ENCODE measurements at regions not wholly inside any gene's neighbourhood (a gene's known extent, or its start where the extent isn't known, plus 50 kb on each side); places are given as distances from the start of the nearest gene placed in this dataset.

DNA sequence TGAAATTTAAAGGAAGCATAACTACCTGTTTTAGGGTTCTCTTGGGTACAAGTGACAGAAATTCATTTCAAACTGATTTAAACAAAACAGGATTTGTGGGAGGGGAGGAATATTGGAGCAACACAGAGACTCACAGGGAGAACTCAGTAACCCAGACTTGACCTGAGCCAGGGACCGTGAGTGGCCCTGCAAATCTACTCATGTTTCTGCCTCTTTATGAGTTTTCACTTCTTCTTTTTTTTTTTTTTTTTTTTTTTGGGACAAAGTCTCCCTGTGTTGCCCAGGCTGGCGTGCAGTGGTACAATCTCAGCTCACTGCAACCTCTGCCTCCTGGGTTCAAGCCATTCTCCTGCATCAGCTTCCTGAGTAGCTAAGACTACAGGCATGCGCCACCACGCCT is 405.6 kb upstream of the ZNF608 start:
- Histone ChIP-seq H3K9me3 (ENCODE audit: control insufficient read depth in 4 of 4, low read length in 3 of 4) (no peaks in the 10 kb centered on the region), H3K4me3 (ENCODE audit: low read depth in 1 of 3, low read length in 3 of 3) (no peak overlapping the region), H3K4me1 (ENCODE audit: control insufficient read depth in 4 of 4, insufficient read depth in 4 of 4, low read length in 3 of 4) (peaks cover 0 to 1% (median 0%) of the 10 kb centered on the region in 4 donors), H3K9ac (ENCODE audit: low read depth in 1 of 2, low read length in 2 of 2) (no peak overlapping the region), H3K27me3 (ENCODE audit: control insufficient read depth in 4 of 4, insufficient read depth in 4 of 4, low read length in 3 of 4) (no peaks in the 10 kb centered on the region), H3K36me3 (ENCODE audit: control insufficient read depth in 4 of 4, insufficient read depth in 3 of 4, low read depth in 1 of 4, low read length in 3 of 4) (no peaks in the 10 kb centered on the region), H3K27ac (ENCODE audit: low read depth in 1 of 2, low read length in 2 of 2) (no peak overlapping the region)
- DNase-seq (ENCODE audit: low spot score): no peak
- WGBS: 83% methylated on average over 4 of the region's 4 CpGs
- TF ChIP-seq NR2F2 (IDR thresholded peaks at IDR 0.05): no peak
- TF ChIP-seq, protein P1, sequence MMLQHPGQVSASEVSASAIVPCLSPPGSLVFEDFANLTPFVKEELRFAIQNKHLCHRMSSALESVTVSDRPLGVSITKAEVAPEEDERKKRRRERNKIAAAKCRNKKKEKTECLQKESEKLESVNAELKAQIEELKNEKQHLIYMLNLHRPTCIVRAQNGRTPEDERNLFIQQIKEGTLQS (IDR thresholded peaks at IDR 0.05): no peak
- TF ChIP-seq, protein P2, sequence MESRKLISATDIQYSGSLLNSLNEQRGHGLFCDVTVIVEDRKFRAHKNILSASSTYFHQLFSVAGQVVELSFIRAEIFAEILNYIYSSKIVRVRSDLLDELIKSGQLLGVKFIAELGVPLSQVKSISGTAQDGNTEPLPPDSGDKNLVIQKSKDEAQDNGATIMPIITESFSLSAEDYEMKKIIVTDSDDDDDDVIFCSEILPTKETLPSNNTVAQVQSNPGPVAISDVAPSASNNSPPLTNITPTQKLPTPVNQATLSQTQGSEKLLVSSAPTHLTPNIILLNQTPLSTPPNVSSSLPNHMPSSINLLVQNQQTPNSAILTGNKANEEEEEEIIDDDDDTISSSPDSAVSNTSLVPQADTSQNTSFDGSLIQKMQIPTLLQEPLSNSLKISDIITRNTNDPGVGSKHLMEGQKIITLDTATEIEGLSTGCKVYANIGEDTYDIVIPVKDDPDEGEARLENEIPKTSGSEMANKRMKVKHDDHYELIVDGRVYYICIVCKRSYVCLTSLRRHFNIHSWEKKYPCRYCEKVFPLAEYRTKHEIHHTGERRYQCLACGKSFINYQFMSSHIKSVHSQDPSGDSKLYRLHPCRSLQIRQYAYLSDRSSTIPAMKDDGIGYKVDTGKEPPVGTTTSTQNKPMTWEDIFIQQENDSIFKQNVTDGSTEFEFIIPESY (IDR thresholded peaks at IDR 0.05): no peak
- no peak for TF ChIP-seq EGR1 (IDR thresholded peaks at IDR 0.05; ENCODE audit: low read depth in 2 of 2)
- TF ChIP-seq, protein P3, sequence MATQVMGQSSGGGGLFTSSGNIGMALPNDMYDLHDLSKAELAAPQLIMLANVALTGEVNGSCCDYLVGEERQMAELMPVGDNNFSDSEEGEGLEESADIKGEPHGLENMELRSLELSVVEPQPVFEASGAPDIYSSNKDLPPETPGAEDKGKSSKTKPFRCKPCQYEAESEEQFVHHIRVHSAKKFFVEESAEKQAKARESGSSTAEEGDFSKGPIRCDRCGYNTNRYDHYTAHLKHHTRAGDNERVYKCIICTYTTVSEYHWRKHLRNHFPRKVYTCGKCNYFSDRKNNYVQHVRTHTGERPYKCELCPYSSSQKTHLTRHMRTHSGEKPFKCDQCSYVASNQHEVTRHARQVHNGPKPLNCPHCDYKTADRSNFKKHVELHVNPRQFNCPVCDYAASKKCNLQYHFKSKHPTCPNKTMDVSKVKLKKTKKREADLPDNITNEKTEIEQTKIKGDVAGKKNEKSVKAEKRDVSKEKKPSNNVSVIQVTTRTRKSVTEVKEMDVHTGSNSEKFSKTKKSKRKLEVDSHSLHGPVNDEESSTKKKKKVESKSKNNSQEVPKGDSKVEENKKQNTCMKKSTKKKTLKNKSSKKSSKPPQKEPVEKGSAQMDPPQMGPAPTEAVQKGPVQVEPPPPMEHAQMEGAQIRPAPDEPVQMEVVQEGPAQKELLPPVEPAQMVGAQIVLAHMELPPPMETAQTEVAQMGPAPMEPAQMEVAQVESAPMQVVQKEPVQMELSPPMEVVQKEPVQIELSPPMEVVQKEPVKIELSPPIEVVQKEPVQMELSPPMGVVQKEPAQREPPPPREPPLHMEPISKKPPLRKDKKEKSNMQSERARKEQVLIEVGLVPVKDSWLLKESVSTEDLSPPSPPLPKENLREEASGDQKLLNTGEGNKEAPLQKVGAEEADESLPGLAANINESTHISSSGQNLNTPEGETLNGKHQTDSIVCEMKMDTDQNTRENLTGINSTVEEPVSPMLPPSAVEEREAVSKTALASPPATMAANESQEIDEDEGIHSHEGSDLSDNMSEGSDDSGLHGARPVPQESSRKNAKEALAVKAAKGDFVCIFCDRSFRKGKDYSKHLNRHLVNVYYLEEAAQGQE (IDR thresholded peaks at IDR 0.05): no peak
- TF ChIP-seq TAF1 (conservative IDR thresholded peaks at IDR 0.05): no peak
- TF ChIP-seq RXRA (IDR thresholded peaks at IDR 0.05): no peak
- TF ChIP-seq RAD21 (IDR thresholded peaks at IDR 0.05): no peak
- TF ChIP-seq YY1 (IDR thresholded peaks at IDR 0.05): no peak
- TF ChIP-seq FOXA2 (IDR thresholded peaks at IDR 0.05): no peak
- TF ChIP-seq JUND (IDR thresholded peaks at IDR 0.05): no peak
- TF ChIP-seq HNF4G (IDR thresholded peaks at IDR 0.05): no peak
- TF ChIP-seq SP1 (IDR thresholded peaks at IDR 0.05): no peak
- TF ChIP-seq HNF4A (conservative IDR thresholded peaks at IDR 0.05): no peak
- no peak for TF ChIP-seq FOXA1 (IDR thresholded peaks at IDR 0.05)
- TF ChIP-seq, protein P4, sequence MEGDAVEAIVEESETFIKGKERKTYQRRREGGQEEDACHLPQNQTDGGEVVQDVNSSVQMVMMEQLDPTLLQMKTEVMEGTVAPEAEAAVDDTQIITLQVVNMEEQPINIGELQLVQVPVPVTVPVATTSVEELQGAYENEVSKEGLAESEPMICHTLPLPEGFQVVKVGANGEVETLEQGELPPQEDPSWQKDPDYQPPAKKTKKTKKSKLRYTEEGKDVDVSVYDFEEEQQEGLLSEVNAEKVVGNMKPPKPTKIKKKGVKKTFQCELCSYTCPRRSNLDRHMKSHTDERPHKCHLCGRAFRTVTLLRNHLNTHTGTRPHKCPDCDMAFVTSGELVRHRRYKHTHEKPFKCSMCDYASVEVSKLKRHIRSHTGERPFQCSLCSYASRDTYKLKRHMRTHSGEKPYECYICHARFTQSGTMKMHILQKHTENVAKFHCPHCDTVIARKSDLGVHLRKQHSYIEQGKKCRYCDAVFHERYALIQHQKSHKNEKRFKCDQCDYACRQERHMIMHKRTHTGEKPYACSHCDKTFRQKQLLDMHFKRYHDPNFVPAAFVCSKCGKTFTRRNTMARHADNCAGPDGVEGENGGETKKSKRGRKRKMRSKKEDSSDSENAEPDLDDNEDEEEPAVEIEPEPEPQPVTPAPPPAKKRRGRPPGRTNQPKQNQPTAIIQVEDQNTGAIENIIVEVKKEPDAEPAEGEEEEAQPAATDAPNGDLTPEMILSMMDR (IDR thresholded peaks at IDR 0.05; ENCODE audit: low read depth, low read length, missing input control): no peak
- no peak for TF ChIP-seq GABPA (IDR thresholded peaks at IDR 0.05 in 1 of 2, conservative IDR thresholded peaks at IDR 0.05 in 1 of 2)
- TF ChIP-seq, protein P5, sequence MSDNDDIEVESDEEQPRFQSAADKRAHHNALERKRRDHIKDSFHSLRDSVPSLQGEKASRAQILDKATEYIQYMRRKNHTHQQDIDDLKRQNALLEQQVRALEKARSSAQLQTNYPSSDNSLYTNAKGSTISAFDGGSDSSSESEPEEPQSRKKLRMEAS (IDR thresholded peaks at IDR 0.05): no peak

Data from liver (tissue), 8 donors.